ENCODE measurements at regions not wholly inside any gene's neighbourhood (a gene's known extent, or its start where the extent isn't known, plus 50 kb on each side); places are given as distances from the start of the nearest gene placed in this dataset.

GRCh38 chr9:11366585-11367129 is 753.9 kb upstream of the PTPRD start:
- DNase-seq (ENCODE audit: low spot score): no peak
- intact Hi-C loops (cut with DNase I): no loop called here

DNA sequence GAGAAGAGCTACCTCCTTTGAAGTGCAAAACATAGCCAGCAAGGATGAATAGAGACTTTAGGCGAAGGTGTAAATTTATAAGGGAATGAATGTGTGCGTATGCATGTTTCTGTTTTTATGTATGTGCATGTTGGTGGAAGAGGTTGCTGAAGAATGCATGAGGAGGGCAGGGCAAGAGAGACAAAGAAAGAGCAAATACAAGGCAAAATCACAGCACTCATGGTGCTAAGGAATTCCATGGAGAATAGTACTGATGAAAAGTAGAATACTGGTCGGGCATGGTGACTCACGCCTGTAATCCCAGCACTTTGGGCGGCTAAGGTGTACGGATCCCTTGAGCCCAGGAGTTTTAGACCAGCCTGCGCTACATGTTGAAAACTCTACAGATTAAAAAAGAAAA is 762.1 kb upstream of the PTPRD start:
- DNase-seq (ENCODE audit: low spot score): no peak
- intact Hi-C loops (cut with DNase I): no loop called here

DNA sequence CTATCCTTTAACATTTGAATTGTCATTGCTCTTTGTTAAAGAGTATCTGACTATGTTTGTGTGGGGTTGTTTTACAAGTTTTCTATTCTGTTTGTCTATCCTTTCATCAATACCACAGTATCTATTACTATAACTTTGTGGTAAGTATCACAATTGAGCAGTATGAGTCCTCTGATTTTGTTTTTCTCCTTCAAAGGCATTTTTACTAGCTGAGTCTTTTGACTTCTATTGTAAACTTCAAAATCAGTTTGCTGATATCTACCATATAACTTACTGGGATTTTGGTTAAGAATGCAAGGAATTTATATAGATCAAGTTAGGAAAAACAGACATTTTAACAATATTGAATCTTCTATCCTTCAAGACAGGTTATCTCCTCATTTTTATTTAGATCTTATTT is 789.8 kb upstream of the PTPRD start:
- no peak for DNase-seq (ENCODE audit: low spot score)
- intact Hi-C loops (cut with DNase I): no loop called here

DNA sequence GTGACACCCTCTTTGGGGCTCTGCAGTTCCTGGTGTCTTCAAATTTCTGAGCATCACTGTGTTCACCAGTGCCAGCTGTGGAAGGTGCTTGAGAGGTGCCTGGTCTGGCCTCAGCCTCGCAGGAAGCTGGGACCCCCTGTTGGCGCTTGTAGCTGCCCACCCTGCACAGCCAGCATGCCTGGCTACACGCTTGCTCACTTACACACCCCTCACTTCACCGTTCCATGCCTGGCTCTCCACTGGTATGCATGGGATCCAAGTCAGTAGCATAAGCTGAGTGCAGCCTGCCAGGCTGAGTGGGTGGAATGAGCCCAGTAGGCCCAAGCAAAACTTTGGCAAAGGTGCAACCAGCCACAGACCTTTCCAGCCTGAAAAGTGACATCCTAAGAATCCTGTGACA is 801.4 kb upstream of the PTPRD start:
- DNase-seq (ENCODE audit: low spot score): no peak
- intact Hi-C loops (cut with DNase I): no loop called here

- intact Hi-C loops (cut with DNase I): no loop called here
- DNase-seq (ENCODE audit: low spot score): no peak
Observed at GRCh38 chr9:11417782-11418181, 805.0 kb upstream of the PTPRD start.

- DNase-seq (ENCODE audit: low spot score): no peak
- intact Hi-C loops (cut with DNase I): no loop called here
Observed at GRCh38 chr9:11431490-11431889, 818.7 kb upstream of the PTPRD start.

- DNase-seq (ENCODE audit: low spot score): no peak
- intact Hi-C loops (cut with DNase I): no loop called here
Observed at GRCh38 chr9:11432361-11432760, 819.6 kb upstream of the PTPRD start.

DNA sequence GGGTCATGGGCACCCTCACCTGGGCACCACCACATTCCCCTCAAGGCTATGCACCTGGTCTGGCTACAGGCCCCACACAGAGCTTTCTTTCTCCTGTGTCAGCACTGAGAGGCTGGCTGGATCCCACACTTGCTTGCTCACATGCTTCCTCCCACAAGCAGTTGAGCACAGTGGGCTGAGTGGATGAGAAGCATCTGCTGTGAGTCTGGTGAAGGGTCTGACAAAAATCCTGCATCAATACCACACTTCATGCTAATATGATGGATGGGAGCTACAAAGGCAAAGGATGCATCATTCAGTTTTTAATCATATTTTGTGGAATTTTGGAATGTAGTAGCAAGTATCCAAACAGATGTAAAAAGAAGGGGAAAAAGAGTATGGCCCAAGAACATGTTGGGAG is 830.8 kb upstream of the PTPRD start:
- intact Hi-C loops (cut with DNase I): no loop called here
- no peak for DNase-seq (ENCODE audit: low spot score)

DNA sequence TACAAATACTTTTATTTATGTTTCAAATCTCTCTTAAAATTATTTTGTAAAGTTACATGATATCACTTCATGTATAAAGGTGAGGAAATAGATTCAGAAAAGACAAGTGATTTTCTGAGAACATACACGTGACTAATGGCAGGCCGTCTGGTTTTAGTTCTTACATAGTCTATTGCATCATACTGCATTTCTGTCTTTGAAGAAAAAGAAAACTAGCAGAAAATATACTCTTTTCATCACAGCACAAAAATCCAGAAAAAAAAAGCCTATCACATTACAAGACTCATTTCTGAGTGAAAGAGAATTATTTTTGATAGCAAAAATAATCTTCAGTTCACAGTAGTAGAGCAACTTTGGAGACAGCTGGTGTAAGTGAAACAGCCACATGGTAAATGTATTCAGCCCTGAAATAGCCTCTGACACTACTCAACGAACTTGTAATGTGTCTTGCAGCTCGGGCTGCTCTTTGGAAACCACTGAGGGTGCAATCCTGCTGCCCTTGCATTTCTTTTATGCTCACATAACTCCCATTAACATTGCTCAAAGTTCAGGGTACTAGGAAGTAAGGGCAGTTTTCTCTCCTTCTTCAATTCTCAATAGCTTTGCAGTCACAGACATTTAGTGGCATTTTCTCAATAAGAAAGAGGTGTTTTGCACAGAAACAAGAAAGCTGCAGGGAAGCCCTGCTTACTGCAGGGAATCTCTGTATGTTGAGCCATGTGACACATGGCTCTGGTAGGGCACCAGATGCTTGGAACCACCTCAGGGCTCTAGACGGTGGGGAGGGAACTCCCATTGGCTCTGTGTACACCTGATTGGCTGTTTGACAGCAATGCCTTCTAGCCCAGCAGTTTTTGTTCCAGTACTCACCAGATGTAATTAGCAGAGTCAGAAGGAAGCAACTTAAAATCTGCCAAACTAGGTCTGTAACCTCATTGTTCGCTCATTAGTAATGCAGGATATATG is 845.3 kb upstream of the PTPRD start:
- no peak for DNase-seq (ENCODE audit: low spot score)
- intact Hi-C loops (cut with DNase I): no loop called here

GRCh38 chr9:11469745-11470144 is 856.9 kb upstream of the PTPRD start:
- intact Hi-C loops (cut with DNase I): no loop called here
- no peak for DNase-seq (ENCODE audit: low spot score)

DNA sequence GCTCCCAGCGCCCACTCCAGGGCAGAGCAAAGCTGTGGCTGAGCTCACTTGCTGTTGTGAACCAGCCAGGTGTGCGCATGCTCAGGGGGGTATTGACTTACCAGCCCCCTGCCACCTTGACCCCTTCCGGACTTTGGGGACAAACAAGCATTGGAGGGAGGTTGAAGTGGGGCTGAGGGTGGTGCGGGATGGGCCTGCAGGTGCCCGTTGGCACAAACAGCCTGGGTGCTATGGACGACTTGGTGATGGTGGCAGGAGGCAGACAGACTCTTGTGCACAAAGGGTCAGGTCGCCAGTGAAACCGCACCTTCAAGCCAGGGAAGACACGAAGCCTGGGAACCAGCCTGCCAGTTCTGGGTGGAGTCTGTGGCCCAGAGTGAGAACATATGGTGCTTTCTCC is 858.5 kb upstream of the PTPRD start:
- peak; percentile 66 for DNase-seq (ENCODE audit: low spot score)
- intact Hi-C loops (cut with DNase I): no loop called here

GRCh38 chr9:11500780-11501179 is 888.0 kb upstream of the PTPRD start:
- intact Hi-C loops (cut with DNase I): no loop called here
- DNase-seq (ENCODE audit: low spot score): no peak

DNA sequence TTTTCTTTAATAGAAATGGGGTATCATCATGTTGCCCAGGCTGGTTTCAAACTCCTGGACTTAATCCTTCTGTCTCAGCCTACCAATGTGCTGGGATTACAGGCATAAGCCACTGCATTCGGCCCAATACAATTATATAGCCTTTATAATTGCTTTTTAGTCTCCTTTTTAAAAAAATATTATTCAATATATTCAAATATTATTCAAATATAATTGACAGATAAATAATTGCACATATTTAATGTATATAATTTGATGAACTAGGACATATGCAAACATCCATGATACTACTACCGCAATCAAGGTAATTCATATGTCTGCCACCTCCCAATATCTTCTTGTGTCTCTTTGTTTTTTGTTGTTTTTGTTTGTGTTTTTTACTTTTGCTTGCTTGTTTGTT is 894.2 kb upstream of the PTPRD start:
- intact Hi-C loops (cut with DNase I): no loop called here
- DNase-seq (ENCODE audit: low spot score): no peak

DNA sequence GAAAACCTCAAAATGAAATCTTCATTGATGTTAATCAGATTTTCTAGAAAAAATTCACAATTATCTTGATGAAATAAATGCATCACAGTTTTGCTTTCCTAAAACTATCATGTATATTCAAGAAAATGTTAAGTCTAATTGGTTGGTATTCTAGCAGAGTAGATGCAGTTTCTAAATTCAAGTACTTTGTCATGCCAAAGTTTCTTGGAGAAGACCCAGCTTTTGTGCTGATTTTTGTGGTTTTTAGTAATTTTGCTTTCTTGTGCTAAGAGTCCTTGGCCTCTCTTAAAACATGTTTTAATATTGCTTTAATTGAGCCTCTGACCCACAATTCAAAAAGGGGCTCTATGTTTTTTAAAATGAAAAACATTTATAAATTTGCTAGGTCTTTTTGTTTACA is 924.8 kb upstream of the PTPRD start:
- no peak for DNase-seq (ENCODE audit: low spot score)
- intact Hi-C loops (cut with DNase I): no loop called here

DNA sequence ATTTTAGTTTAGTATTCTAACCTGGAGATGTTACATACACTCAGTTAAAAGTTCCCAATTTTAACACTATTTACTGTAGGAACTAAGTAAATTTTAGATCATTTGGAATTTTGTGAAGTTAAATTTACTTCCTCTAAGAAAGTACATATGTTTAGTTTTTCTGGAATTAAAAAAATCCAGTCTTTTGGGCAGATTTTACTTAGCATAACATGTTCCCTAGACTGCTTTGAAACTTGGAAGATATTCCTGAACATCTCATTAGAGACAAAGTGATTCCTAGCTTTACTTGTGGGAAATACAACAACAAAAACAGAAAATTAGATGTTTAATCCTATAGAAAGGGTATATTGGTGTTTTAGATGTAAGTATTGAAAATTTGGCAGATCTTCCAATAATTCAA is 930.0 kb upstream of the PTPRD start:
- DNase-seq (ENCODE audit: low spot score): no peak
- intact Hi-C loops (cut with DNase I): no loop called here

- no peak for DNase-seq (ENCODE audit: low spot score)
- intact Hi-C loops (cut with DNase I): no loop called here
Observed at GRCh38 chr9:11546231-11546630, 933.4 kb upstream of the PTPRD start.

DNA sequence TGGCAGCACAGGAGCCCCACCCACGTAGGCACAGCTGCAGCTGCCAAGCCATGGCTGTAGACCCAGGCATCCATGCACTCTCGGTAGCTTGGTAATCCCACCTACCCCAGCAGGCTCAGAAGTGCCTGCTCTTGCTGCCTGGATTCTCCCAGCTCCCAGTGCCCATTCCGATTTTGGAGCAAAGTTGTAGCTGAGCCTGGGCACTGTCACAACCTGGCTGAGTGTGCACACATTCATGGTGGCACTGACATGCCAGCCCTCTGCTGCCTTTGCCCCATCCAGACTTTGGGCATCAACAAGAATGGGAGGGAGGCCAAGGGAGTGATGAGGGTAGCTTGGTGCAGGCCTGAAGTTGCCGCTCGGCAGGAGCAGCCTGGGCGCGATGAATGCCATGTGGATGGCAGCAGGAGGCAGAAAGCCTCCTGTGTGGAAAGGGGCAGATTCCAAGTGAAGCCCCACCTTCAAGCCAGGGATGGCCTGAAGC is 936.6 kb upstream of the PTPRD start:
- no peak for DNase-seq (ENCODE audit: low spot score)
- intact Hi-C loops (cut with DNase I): no loop called here

- DNase-seq (ENCODE audit: low spot score): no peak
- intact Hi-C loops (cut with DNase I): no loop called here
Observed at GRCh38 chr9:11551106-11551505, 938.3 kb upstream of the PTPRD start.

GRCh38 chr9:11558043-11558442 is 945.2 kb upstream of the PTPRD start:
- DNase-seq (ENCODE audit: low spot score): no peak

GRCh38 chr9:11559001-11559776 is 946.4 kb upstream of the PTPRD start:
- DNase-seq (ENCODE audit: low spot score): no peak
- intact Hi-C loops (cut with DNase I): no loop called here

More at GRCh38 chr9:11558043-11558442, 945.2 kb upstream of the PTPRD start:
- intact Hi-C loops (cut with DNase I): no loop called here

All from posterior vena cava (tissue), 2 donors.